Ovary (tissue), 1 donor: ENCODE measurements at regions not wholly inside any gene's neighbourhood (a gene's known extent, or its start where the extent isn't known, plus 50 kb on each side); places are given as distances from the start of the nearest gene placed in this dataset.

Experiments
- EP300 ChIP-seq: sonication (generic); formaldehyde crosslinking; IDR thresholded peaks from one replicate; pipeline ENCODE4 v1.6.1; 2017; ENCODE audit warnings: antibody characterized with exemption
- POLR2A ChIP-seq: fragments of 450-650 bp; IDR thresholded peaks from one replicate; pipeline ENCODE4 v1.6.1; 2017; ENCODE audit warnings: antibody characterized with exemption, mild to moderate bottlenecking, moderate library complexity

GRCh38 chr2:16817305-16818202 lies 151.9 kb upstream of the CYRIA start:
- TF ChIP-seq EP300 (no peak), POLR2A (no peak)
